ENCODE measurements at regions not wholly inside any gene's neighbourhood (a gene's known extent, or its start where the extent isn't known, plus 50 kb on each side); places are given as distances from the start of the nearest gene placed in this dataset.
"Not testable (repeated sequence)": the region's sequence is repeated elsewhere in the genome, so short reads cannot be mapped to it uniquely, and the experiment has no call there.

GRCh38 chr2:142813830-142814829 lies 63.3 kb upstream of the KYNU start:
- H3K27ac ChIP-seq (ENCODE audit: insufficient read depth, low read length) = no peak overlapping the region
- H2AFZ ChIP-seq (ENCODE audit: low read length) = no peak overlapping the region
- no peaks in the 10 kb centered on the region for H4K20me1 ChIP-seq (ENCODE audit: control insufficient read depth, extremely low read depth, insufficient read depth, low read length)
- no peak overlapping the region for H3K4me2 ChIP-seq (ENCODE audit: extremely low read depth, insufficient read depth, low read length)
- H3K4me3 ChIP-seq (replicated peaks in 1 of 4; ENCODE audit: control extremely low read depth in 1 of 4, insufficient read depth in 1 of 4, low read depth in 3 of 4, low read length in 4 of 4) = no peak overlapping the region
- no peak overlapping the region for H3K9ac ChIP-seq (ENCODE audit: insufficient read depth, low read length)
- H3K4me1 ChIP-seq (ENCODE audit: control insufficient read depth, extremely low read depth, insufficient read depth, low read length) = no peaks in the 10 kb centered on the region
- H3K36me3 ChIP-seq (ENCODE audit: control insufficient read depth, insufficient read depth, low read length) = no peaks in the 10 kb centered on the region
- no peaks in the 10 kb centered on the region for H3K9me3 ChIP-seq (ENCODE audit: control insufficient read depth, insufficient read depth, low read depth, low read length)
- TF ChIP-seq CTCF (conservative IDR thresholded peaks at IDR 0.05 in 1 of 2, IDR thresholded peaks at IDR 0.05 in 1 of 2; ENCODE audit: low read depth in 1 of 2, low read length in 2 of 2) (no peak), EZH2 (IDR thresholded peaks at IDR 0.05; ENCODE audit: low read length, missing control alignments) (no peak)
- DNase-seq (ENCODE audit: low read depth in 2 of 2) = no peak
- no peaks in the 10 kb centered on the region for H3K79me2 ChIP-seq (ENCODE audit: control insufficient read depth, insufficient read depth, low read length)
- H3K27me3 ChIP-seq (ENCODE audit: control insufficient read depth, insufficient read depth, low read length) = no peaks in the 10 kb centered on the region

- not testable (repeated sequence) for H3K79me2 ChIP-seq (ENCODE audit: control insufficient read depth, insufficient read depth, low read length); H2AFZ ChIP-seq (ENCODE audit: low read length); H4K20me1 ChIP-seq (ENCODE audit: control insufficient read depth, extremely low read depth, insufficient read depth, low read length); DNase-seq (ENCODE audit: low read depth in 2 of 2); H3K36me3 ChIP-seq (ENCODE audit: control insufficient read depth, insufficient read depth, low read length); H3K9ac ChIP-seq (ENCODE audit: insufficient read depth, low read length); H3K4me3 ChIP-seq (replicated peaks in 1 of 4; ENCODE audit: control extremely low read depth in 1 of 4, insufficient read depth in 1 of 4, low read depth in 3 of 4, low read length in 4 of 4); H3K9me3 ChIP-seq (ENCODE audit: control insufficient read depth, insufficient read depth, low read depth, low read length); H3K4me1 ChIP-seq (ENCODE audit: control insufficient read depth, extremely low read depth, insufficient read depth, low read length); H3K27me3 ChIP-seq (ENCODE audit: control insufficient read depth, insufficient read depth, low read length); H3K4me2 ChIP-seq (ENCODE audit: extremely low read depth, insufficient read depth, low read length); H3K27ac ChIP-seq (ENCODE audit: insufficient read depth, low read length)
These were observed 65.8 kb upstream of the KYNU start for GRCh38 chr2:142811644-142812043.

GRCh38 chr2:142805244-142805643 lies 72.2 kb upstream of the KYNU start:
- no peak overlapping the region for H3K27ac ChIP-seq (ENCODE audit: insufficient read depth, low read length)
- H3K9ac ChIP-seq (ENCODE audit: insufficient read depth, low read length) = no peak overlapping the region
- DNase-seq (ENCODE audit: low read depth in 2 of 2) = no peak
- no peaks in the 10 kb centered on the region for H3K27me3 ChIP-seq (ENCODE audit: control insufficient read depth, insufficient read depth, low read length)
- no peaks in the 10 kb centered on the region for H3K79me2 ChIP-seq (ENCODE audit: control insufficient read depth, insufficient read depth, low read length)
- no peak overlapping the region for H3K4me2 ChIP-seq (ENCODE audit: extremely low read depth, insufficient read depth, low read length)
- no peaks in the 10 kb centered on the region for H3K9me3 ChIP-seq (ENCODE audit: control insufficient read depth, insufficient read depth, low read depth, low read length)
- H3K36me3 ChIP-seq (ENCODE audit: control insufficient read depth, insufficient read depth, low read length) = no peaks in the 10 kb centered on the region
- no peak overlapping the region for H3K4me3 ChIP-seq (replicated peaks in 1 of 4; ENCODE audit: control extremely low read depth in 1 of 4, insufficient read depth in 1 of 4, low read depth in 3 of 4, low read length in 4 of 4)
- H2AFZ ChIP-seq (ENCODE audit: low read length) = no peak overlapping the region
- TF ChIP-seq EZH2 (IDR thresholded peaks at IDR 0.05; ENCODE audit: low read length, missing control alignments) (no peak), CTCF (conservative IDR thresholded peaks at IDR 0.05 in 1 of 2, IDR thresholded peaks at IDR 0.05 in 1 of 2; ENCODE audit: low read depth in 1 of 2, low read length in 2 of 2) (no peak)
- no peaks in the 10 kb centered on the region for H3K4me1 ChIP-seq (ENCODE audit: control insufficient read depth, extremely low read depth, insufficient read depth, low read length)
- no peaks in the 10 kb centered on the region for H4K20me1 ChIP-seq (ENCODE audit: control insufficient read depth, extremely low read depth, insufficient read depth, low read length)
